AG04450 (cell line): ENCODE measurements at regions not wholly inside any gene's neighbourhood (a gene's known extent, or its start where the extent isn't known, plus 50 kb on each side); places are given as distances from the start of the nearest gene placed in this dataset.

Source experiments
- CTCF ChIA-PET: fragments of 300-600, 350-600 bp; formaldehyde crosslinking; extraction: SDS; loops from one replicate; lab custom pipeline; 2022; ENCODE audit warnings: antibody characterized with exemption, inconsistent platforms; lab: Charles Lee
- POLR2A ChIA-PET: fragments of 350-600 bp; formaldehyde crosslinking; extraction: SDS; loops from one replicate; lab custom pipeline; 2021; ENCODE audit warnings: antibody characterized with exemption, inconsistent platforms; lab: Yijun Ruan, JAX
- DNase-seq: peaks from one replicate; pipeline ENCODE4 v3.0.0-alpha.2; 2011; ENCODE audit warnings: low read depth, low spot score
- H3K27ac ChIP-seq: one replicate; pipeline ENCODE4 v1.5.1; 2012; ENCODE audit warnings: low read depth, low read length, control low read depth
- H3K27me3 ChIP-seq: one replicate; pipeline ENCODE4 v1.6.0; 2012; ENCODE audit warnings: low read length; ENCODE audit not compliant: control insufficient read depth, insufficient read depth
- H3K4me3 ChIP-seq: 2 replicates; pipeline ENCODE4 v1.5.1; 2011; ENCODE audit warnings: mild to moderate bottlenecking, low read depth, low read length, control low read depth
- H3K9me3 ChIP-seq: 2 replicates; pipeline ENCODE4 v1.5.1; 2012; ENCODE audit warnings: low read length; ENCODE audit not compliant: control insufficient read depth, insufficient read depth
- TF ChIP-seq, protein P1 (sequence below): IDR thresholded peaks from 2 replicates; pipeline ENCODE4 v1.5.1; 2011; ENCODE audit warnings: low read depth, low read length, control low read depth, inconsistent platforms

- Histone ChIP-seq H3K9me3 (no peaks in the 10 kb centered on the region), H3K4me3 (no peak overlapping the region), H3K27ac (no peak overlapping the region), H3K27me3 (no peaks in the 10 kb centered on the region)
- DNase-seq = no peak
- ChIA-PET CTCF (no interaction called here), POLR2A (no interaction called here)
- TF ChIP-seq, protein P1, sequence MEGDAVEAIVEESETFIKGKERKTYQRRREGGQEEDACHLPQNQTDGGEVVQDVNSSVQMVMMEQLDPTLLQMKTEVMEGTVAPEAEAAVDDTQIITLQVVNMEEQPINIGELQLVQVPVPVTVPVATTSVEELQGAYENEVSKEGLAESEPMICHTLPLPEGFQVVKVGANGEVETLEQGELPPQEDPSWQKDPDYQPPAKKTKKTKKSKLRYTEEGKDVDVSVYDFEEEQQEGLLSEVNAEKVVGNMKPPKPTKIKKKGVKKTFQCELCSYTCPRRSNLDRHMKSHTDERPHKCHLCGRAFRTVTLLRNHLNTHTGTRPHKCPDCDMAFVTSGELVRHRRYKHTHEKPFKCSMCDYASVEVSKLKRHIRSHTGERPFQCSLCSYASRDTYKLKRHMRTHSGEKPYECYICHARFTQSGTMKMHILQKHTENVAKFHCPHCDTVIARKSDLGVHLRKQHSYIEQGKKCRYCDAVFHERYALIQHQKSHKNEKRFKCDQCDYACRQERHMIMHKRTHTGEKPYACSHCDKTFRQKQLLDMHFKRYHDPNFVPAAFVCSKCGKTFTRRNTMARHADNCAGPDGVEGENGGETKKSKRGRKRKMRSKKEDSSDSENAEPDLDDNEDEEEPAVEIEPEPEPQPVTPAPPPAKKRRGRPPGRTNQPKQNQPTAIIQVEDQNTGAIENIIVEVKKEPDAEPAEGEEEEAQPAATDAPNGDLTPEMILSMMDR = no peak
Observed at GRCh38 chr5:88113429-88113828, 155.2 kb downstream of the TMEM161B start.

- no peaks in the 10 kb centered on the region for H3K27me3 ChIP-seq
- no peaks in the 10 kb centered on the region for H3K9me3 ChIP-seq
- ChIA-PET POLR2A (no interaction called here), CTCF (no interaction called here)
- DNase-seq = no peak
- TF ChIP-seq, protein P1 = no peak
- no peak overlapping the region for H3K27ac ChIP-seq
- no peak overlapping the region for H3K4me3 ChIP-seq
Observed at GRCh38 chr5:88109818-88110217, 158.8 kb downstream of the TMEM161B start.

DNA sequence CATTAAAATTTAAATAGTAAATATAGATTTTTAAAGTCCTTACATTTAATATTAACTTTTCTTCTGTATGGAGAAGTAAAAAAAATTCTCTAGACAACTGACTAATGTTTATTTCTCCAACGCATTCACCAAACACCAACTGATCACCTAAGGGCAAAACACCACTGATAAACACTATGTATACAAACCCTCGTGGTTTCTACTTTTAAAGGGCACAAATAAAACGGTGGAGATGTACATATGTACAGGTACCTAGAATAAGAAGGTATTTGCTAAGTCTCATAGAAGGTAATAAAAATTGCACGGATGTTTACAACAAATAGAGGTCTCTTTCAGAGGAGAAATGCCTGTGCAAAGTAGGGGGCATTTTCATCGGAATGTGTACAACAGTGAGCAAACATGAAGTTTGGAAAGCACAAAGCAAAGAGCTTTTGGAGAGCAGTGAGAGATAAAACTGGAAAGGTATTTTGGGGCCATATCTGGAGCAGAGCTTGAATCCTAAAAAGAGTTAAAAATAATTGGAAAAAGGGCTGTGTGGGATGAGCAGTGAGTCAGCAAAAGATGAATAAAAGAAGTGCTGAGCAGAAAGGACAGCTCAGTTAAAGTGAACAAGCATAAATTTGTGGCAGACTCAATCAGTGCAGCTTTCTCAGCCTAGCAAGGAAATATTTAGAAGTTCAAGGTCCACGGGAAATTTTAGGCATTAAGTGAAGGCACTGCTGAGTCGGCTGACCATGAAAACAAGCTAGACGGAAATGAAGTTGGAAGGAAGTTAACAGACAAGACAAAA, 160.0 kb downstream of the TMEM161B start:
- no peak for DNase-seq
- CTCF ChIA-PET = no interaction called here

DNA sequence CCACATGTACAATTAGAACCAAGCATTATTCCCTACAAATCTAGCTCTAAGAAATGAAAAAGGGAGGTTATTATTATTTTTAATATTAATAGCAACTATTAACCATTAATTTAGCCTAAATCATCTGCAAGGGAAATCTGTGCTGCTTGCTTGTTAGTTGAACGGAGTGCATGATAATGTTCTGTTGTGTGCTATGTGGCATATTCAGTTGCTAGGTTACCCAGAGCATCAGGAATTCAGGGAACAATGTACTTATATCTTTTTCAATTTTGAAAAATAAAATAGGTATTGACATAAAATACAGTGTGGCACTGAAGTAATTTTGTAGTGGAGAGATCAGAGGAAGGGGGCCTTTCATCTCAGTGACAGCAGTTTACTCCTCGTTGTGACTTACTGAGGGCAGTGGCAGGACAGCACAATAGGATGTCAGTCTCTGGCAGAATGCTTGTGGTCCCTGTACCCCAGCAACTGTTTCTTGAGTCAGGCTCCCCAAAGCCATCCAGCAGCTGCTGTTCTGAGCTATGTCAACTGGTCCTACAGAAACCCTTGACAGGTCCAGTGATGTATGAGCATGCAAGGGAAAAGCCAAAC, 173.6 kb downstream of the TMEM161B start:
- POLR2A ChIA-PET = no interaction called here
- H3K4me3 ChIP-seq = no peak overlapping the region
- H3K27ac ChIP-seq = no peak overlapping the region
- H3K9me3 ChIP-seq = no peaks in the 10 kb centered on the region
- CTCF ChIA-PET = interaction anchor here (0.6 kb wide), 1 partner anchor 176 kb away, joined by 5 read pairs; no protein-coding TSS in a partner anchor
- DNase-seq = no peak
- H3K27me3 ChIP-seq = no peaks in the 10 kb centered on the region
- TF ChIP-seq, protein P1 = no peak

More for the DNA sequence above, 160.0 kb downstream of the TMEM161B start:
- no peak overlapping the region for H3K27ac ChIP-seq
- no peak overlapping the region for H3K4me3 ChIP-seq
- no peaks in the 10 kb centered on the region for H3K9me3 ChIP-seq
- TF ChIP-seq, protein P1 = no peak
- POLR2A ChIA-PET = no interaction called here
- H3K27me3 ChIP-seq = no peaks in the 10 kb centered on the region

DNA sequence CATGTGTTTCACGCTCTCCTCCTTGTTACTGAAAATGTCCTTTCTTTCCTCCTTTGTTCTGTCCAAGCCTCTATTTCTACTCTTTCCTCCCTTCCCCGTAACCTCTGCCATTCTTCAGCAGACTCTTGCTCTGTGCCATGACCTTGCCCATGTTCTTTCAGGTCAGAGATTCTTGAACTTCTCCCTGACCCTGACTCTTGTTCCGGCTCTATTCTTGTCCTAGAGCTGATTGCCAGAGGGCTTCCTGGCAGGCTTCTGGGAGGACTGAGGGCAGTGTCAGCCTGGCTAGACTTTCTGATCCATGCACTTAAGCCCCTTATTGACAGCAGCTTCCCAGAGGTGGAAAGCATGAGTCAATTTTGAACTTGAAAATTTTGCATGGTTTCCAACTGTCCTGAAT, 174.2 kb downstream of the TMEM161B start:
- POLR2A ChIA-PET = no interaction called here
- CTCF ChIA-PET = no interaction called here
- no peak for DNase-seq
- Histone ChIP-seq H3K4me3 (no peak overlapping the region), H3K27ac (no peak overlapping the region), H3K27me3 (no peaks in the 10 kb centered on the region), H3K9me3 (no peaks in the 10 kb centered on the region)
- TF ChIP-seq, protein P1 = no peak
